HG02981 (cell line): ENCODE measurements at regions not wholly inside any gene's neighbourhood (a gene's known extent, or its start where the extent isn't known, plus 50 kb on each side); places are given as distances from the start of the nearest gene placed in this dataset.

Experiments used
- ATAC-seq: cut with Tn5 transposase; IDR thresholded peaks from one replicate; pipeline ENCODE4 v1.9.1; 2021; ENCODE audit warnings: mild to moderate bottlenecking, moderate library complexity; ENCODE audit not compliant: unreplicated experiment

GRCh38 chr3:117161816-117162215 is 452.2 kb downstream of the TUSC7 start:
- ATAC-seq, result no peak

- ATAC-seq, result no peak
Measured at GRCh38 chr3:117165176-117165575, 455.6 kb downstream of the TUSC7 start.

- no peak for ATAC-seq
Measured at GRCh38 chr3:117165601-117166051, 456.0 kb downstream of the TUSC7 start.

GRCh38 chr3:117168896-117169295 is 459.3 kb downstream of the TUSC7 start:
- no peak for ATAC-seq

- ATAC-seq, result no peak
Measured at GRCh38 chr3:117170094-117170493, 460.5 kb downstream of the TUSC7 start.

GRCh38 chr3:117171124-117171523 is 461.5 kb downstream of the TUSC7 start:
- no peak for ATAC-seq

- no peak for ATAC-seq
Measured at GRCh38 chr3:117172426-117172825, 462.8 kb downstream of the TUSC7 start.

- ATAC-seq, result no peak
Measured at GRCh38 chr3:117181222-117181621, 471.6 kb downstream of the TUSC7 start.

- ATAC-seq, result no peak
Measured at GRCh38 chr3:117184574-117184973, 475.0 kb downstream of the TUSC7 start.

GRCh38 chr3:117191245-117191644 is 481.7 kb downstream of the TUSC7 start:
- no peak for ATAC-seq

GRCh38 chr3:117192888-117193287 is 483.3 kb downstream of the TUSC7 start:
- no peak for ATAC-seq

GRCh38 chr3:117193390-117193789 is 483.8 kb downstream of the TUSC7 start:
- ATAC-seq, result no peak

- ATAC-seq, result no peak
Measured at GRCh38 chr3:117195034-117195433, 485.5 kb downstream of the TUSC7 start.

GRCh38 chr3:117200962-117201361 is 491.4 kb downstream of the TUSC7 start:
- no peak for ATAC-seq

- ATAC-seq, result no peak
Measured at GRCh38 chr3:117201901-117202774, 492.6 kb downstream of the TUSC7 start.

- peak; percentile 45 for ATAC-seq
Measured at GRCh38 chr3:117217355-117217754, 507.8 kb downstream of the TUSC7 start.

GRCh38 chr3:117217760-117218316 is 508.3 kb downstream of the TUSC7 start:
- ATAC-seq, result no peak

GRCh38 chr3:117218641-117219048 is 509.1 kb downstream of the TUSC7 start:
- ATAC-seq, result no peak

GRCh38 chr3:117219296-117219695 is 509.7 kb downstream of the TUSC7 start:
- ATAC-seq, result no peak

- no peak for ATAC-seq
Measured at GRCh38 chr3:117226932-117227331, 517.4 kb downstream of the TUSC7 start.

- ATAC-seq, result no peak
Measured at GRCh38 chr3:117228466-117228865, 518.9 kb downstream of the TUSC7 start.

GRCh38 chr3:117230924-117231323 is 521.3 kb downstream of the TUSC7 start:
- no peak for ATAC-seq
